IMR-90 (cell line): ENCODE measurements at regions not wholly inside any gene's neighbourhood (a gene's known extent, or its start where the extent isn't known, plus 50 kb on each side); places are given as distances from the start of the nearest gene placed in this dataset.
A peak's percentile ranks its signal among the peaks of the same experiment; 100 is the strongest.

Experiments used
- ATAC-seq: fragments of 200-7000 bp; cut with Tn5 transposase; 2 replicates; pipeline ENCODE4 v1.9.1; 2020; ENCODE audit warnings: low read depth, mild to moderate bottlenecking, moderate library complexity
- BruUV-seq: library from RNA; stranded (reverse); fragments of 400-500 nt; replicated peaks from 2 replicates; lab custom pipeline; 2021; lab: Mats Ljungman, UMichigan
- CTCF ChIA-PET: fragments of 300-600 bp; formaldehyde crosslinking; extraction: SDS; loops from one replicate; lab custom pipeline; 2021; ENCODE audit warnings: antibody characterized with exemption; lab: Yijun Ruan, JAX
- POLR2A ChIA-PET: fragments of 300-600 bp; sonication (Branson Sonifier 250); formaldehyde crosslinking; loops from one replicate; lab custom pipeline; 2022; ENCODE audit warnings: antibody characterized with exemption; ENCODE audit not compliant: unreplicated experiment; lab: Charles Lee
- DNase-seq: peaks from one replicate; pipeline ENCODE4 v3.0.0; 2013
- H2AFZ ChIP-seq: replicated peaks from 2 replicates; pipeline ENCODE3; 2013; ENCODE audit warnings: low read length, mild to moderate bottlenecking; ENCODE audit not compliant: poor library complexity
- H2AK5ac ChIP-seq: 2 replicates; pipeline ENCODE4 v1.6.1; 2013; ENCODE audit warnings: low read depth, low read length, inconsistent platforms
- H2AK9ac ChIP-seq: replicated peaks from 2 replicates; pipeline ENCODE3; 2013; ENCODE audit warnings: mild to moderate bottlenecking, low read depth, low read length, moderate library complexity; ENCODE audit not compliant: poor library complexity
- H2BK120ac ChIP-seq: 2 replicates; pipeline ENCODE4 v1.6.1; 2013; ENCODE audit warnings: low read depth, low read length, inconsistent platforms
- H2BK15ac ChIP-seq: 3 replicates; pipeline ENCODE4 v1.6.1; 2013; ENCODE audit warnings: low read depth, low read length, inconsistent platforms
- H2BK20ac ChIP-seq: 2 replicates; pipeline ENCODE4 v1.6.1; 2013; ENCODE audit warnings: low read depth, mild to moderate bottlenecking, inconsistent platforms, low read length, moderate library complexity
- H2BK5ac ChIP-seq: 2 replicates; pipeline ENCODE4 v1.6.1; 2013; ENCODE audit warnings: mild to moderate bottlenecking, low read depth, low read length, inconsistent platforms; ENCODE audit not compliant: poor library complexity, severe bottlenecking
- H3K14ac ChIP-seq: replicated peaks from 2 replicates; pipeline ENCODE4 v1.6.1; 2013; ENCODE audit warnings: low read depth, low read length, inconsistent platforms
- H3K18ac ChIP-seq: 2 replicates; pipeline ENCODE4 v1.6.1; 2013; ENCODE audit warnings: low read depth, low read length, control low read depth
- H3K23ac ChIP-seq: 2 replicates; pipeline ENCODE4 v1.6.1; 2013; ENCODE audit warnings: low read depth, low read length, inconsistent platforms
- H3K27ac ChIP-seq: 2 replicates; pipeline ENCODE4 v1.5.1; 2013; ENCODE audit warnings: mild to moderate bottlenecking, control low read depth, low read length; ENCODE audit not compliant: insufficient read depth
- H3K27me3 ChIP-seq: 2 replicates; pipeline ENCODE4 v1.6.1; 2013; ENCODE audit warnings: low read length; ENCODE audit not compliant: control insufficient read depth, insufficient read depth
- H3K36me3 ChIP-seq: 2 replicates; pipeline ENCODE4 v1.6.1; 2013; ENCODE audit warnings: low read length, mixed read lengths; ENCODE audit not compliant: control insufficient read depth, insufficient read depth
- H3K4ac ChIP-seq: 2 replicates; pipeline ENCODE4 v1.6.1; 2013; ENCODE audit warnings: low read depth, low read length, inconsistent platforms
- H3K4me1 ChIP-seq: 2 replicates; pipeline ENCODE4 v1.6.1; 2013; ENCODE audit warnings: low read length, mixed read lengths; ENCODE audit not compliant: control insufficient read depth, insufficient read depth
- H3K4me2 ChIP-seq: 2 replicates; pipeline ENCODE4 v1.6.1; 2013; ENCODE audit warnings: low read depth, mild to moderate bottlenecking, control low read depth, low read length, moderate library complexity
- H3K4me3 ChIP-seq: 2 replicates; pipeline ENCODE4 v1.5.1; 2013; ENCODE audit warnings: low read depth, mild to moderate bottlenecking, control low read depth, low read length, moderate library complexity; ENCODE audit not compliant: insufficient read depth
- H3K56ac ChIP-seq: 2 replicates; pipeline ENCODE4 v1.6.1; 2013; ENCODE audit warnings: low read length, inconsistent platforms; ENCODE audit not compliant: insufficient read depth; ENCODE audit errors: extremely low read depth
- H3K79me1 ChIP-seq, 2 experiments: 2 replicates each; pipeline ENCODE4 v1.6.1; 2013; ENCODE audit warnings: low read length in 2 of 2, inconsistent platforms in 1 of 2, low read depth in 1 of 2
- H3K9ac ChIP-seq: 2 replicates; pipeline ENCODE4 v1.6.1; 2013; ENCODE audit warnings: low read depth, low read length, control low read depth
- H3K9me1 ChIP-seq: 2 replicates; pipeline ENCODE4 v1.6.1; 2013; ENCODE audit warnings: low read length, inconsistent platforms; ENCODE audit not compliant: insufficient read depth
- H3K9me3 ChIP-seq: 2 replicates; pipeline ENCODE4 v1.6.1; 2013; ENCODE audit warnings: low read length; ENCODE audit not compliant: control insufficient read depth, insufficient read depth
- H4K20me1 ChIP-seq: 2 replicates; pipeline ENCODE4 v1.6.1; 2013; ENCODE audit warnings: low read length, inconsistent platforms; ENCODE audit not compliant: insufficient read depth
- H4K5ac ChIP-seq: 2 replicates; pipeline ENCODE4 v1.6.1; 2013; ENCODE audit warnings: mild to moderate bottlenecking, low read depth, low read length, control low read depth
- H4K8ac ChIP-seq, 2 experiments: 2 replicates each; pipeline ENCODE4 v1.6.1; 2013; ENCODE audit warnings: low read depth in 2 of 2, low read length in 2 of 2, control low read depth in 1 of 2, inconsistent platforms in 1 of 2
- H4K91ac ChIP-seq: 2 replicates; pipeline ENCODE4 v1.6.1; 2013; ENCODE audit warnings: low read depth, low read length, inconsistent platforms; ENCODE audit not compliant: insufficient read depth
- CEBPB ChIP-seq: IDR thresholded peaks from 2 replicates; pipeline ENCODE4 v1.6.1; 2012; ENCODE audit warnings: low read depth, low read length, improper control_type of control experiment
- MXI1 ChIP-seq: IDR thresholded peaks from 2 replicates; pipeline ENCODE4 v1.6.1; 2012; ENCODE audit warnings: low read depth, mild to moderate bottlenecking, low read length, moderate library complexity, borderline replicate concordance
- RFX5 ChIP-seq: IDR thresholded peaks from 2 replicates; pipeline ENCODE4 v1.8.0; 2012; ENCODE audit warnings: low read depth, mild to moderate bottlenecking, low read length, moderate library complexity
- dilution Hi-C: fragments of 300-500 bp; cut with HindIII; formaldehyde crosslinking; loops from one replicate; pipeline ENCODE4 v1.14.3; 2018; ENCODE audit warnings: low sequenced_read_pairs; ENCODE audit not compliant: unreplicated experiment
- in situ Hi-C: fragments of 300-500 bp; cut with MboI; formaldehyde crosslinking; loops from 3 replicates; pipeline ENCODE4 v1.14.3; 2019; ENCODE audit warnings: low sequenced_read_pairs, inconsistent platforms, mixed read lengths
- intact Hi-C: fragments of 100-400 bp; cut with micrococcal nuclease; formaldehyde crosslinking; loops from 2 replicates; pipeline ENCODE4 v1.10.0; 2022

DNA sequence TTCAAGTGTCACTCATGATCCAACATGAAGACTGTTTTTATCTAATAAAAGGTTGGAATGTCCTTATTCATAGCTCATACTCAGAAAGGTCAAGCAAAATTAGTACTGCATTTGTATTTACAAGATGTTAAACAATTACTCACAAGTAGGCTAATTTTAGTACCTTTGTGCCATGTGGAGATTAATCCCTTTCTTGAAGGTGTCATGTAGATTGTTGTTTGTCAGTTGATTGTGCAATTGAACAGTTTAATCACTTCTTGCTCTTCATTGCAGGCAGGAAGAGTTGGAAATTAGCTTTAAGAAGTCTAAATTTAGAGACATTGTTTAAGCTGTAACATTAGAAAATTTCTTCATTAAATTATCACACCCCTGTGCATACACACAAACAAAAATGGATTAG is 847.1 kb downstream of the KCNT2 start:
- H2AFZ ChIP-seq, result no peak overlapping the region
- no peaks in the 10 kb centered on the region for H3K4me1 ChIP-seq
- H2AK5ac ChIP-seq, result no peak overlapping the region
- H3K56ac ChIP-seq, result no peak overlapping the region
- intact Hi-C loops, result no loop called here
- no peak overlapping the region for H3K18ac ChIP-seq
- H3K4me2 ChIP-seq, result no peak overlapping the region
- H2BK20ac ChIP-seq, result no peak overlapping the region
- H4K20me1 ChIP-seq, result no peaks in the 10 kb centered on the region
- TF ChIP-seq MXI1 (no peak), RFX5 (no peak), CEBPB (peak; percentile 69)
- H3K14ac ChIP-seq, result no peak overlapping the region
- H3K9me1 ChIP-seq, result no peaks in the 10 kb centered on the region
- H2BK5ac ChIP-seq, result no peak overlapping the region
- in situ Hi-C loops, result no loop called here
- DNase-seq (no peak), ATAC-seq (no peak)
- no TSS peak for BruUV-seq
- no peak overlapping the region for H3K23ac ChIP-seq
- H3K4ac ChIP-seq, result no peak overlapping the region
- no peak overlapping the region for H2BK120ac ChIP-seq
- no peak overlapping the region for H3K4me3 ChIP-seq
- H4K8ac ChIP-seq, result no peak overlapping the region
- ChIA-PET CTCF (no interaction called here), POLR2A (no interaction called here)
- H3K9me3 ChIP-seq, result no peaks in the 10 kb centered on the region
- no peaks in the 10 kb centered on the region for H3K27me3 ChIP-seq
- no peak overlapping the region for H4K5ac ChIP-seq
- H2AK9ac ChIP-seq, result no peak overlapping the region
- H3K9ac ChIP-seq, result no peak overlapping the region
- H3K79me1 ChIP-seq, result no peaks in the 10 kb centered on the region
- H3K27ac ChIP-seq, result no peak overlapping the region
- H4K91ac ChIP-seq, result no peak overlapping the region
- H3K36me3 ChIP-seq, result no peaks in the 10 kb centered on the region
- H2BK15ac ChIP-seq, result no peak overlapping the region
- dilution Hi-C loops, result no loop called here
